RWPE1 (cell line): ENCODE measurements at regions not wholly inside any gene's neighbourhood (a gene's known extent, or its start where the extent isn't known, plus 50 kb on each side); places are given as distances from the start of the nearest gene placed in this dataset.

Source experiments
- CTCF ChIA-PET: fragments of 350-600 bp; sonication (Branson Sonifier 250); formaldehyde crosslinking; extraction: SDS; loops from one replicate; lab custom pipeline; 2021; lab: Yijun Ruan, JAX
- POLR2A ChIA-PET: fragments of 400-600 bp; formaldehyde crosslinking; extraction: SDS; loops from one replicate; lab custom pipeline; 2020; ENCODE audit warnings: antibody characterized with exemption; ENCODE audit not compliant: low non-redundant PET; lab: Yijun Ruan, JAX
- DNase-seq: peaks from one replicate; pipeline ENCODE4 v3.0.0; 2012; ENCODE audit warnings: low spot score
- H3K27ac ChIP-seq: fragments of 450-650 bp; 2 replicates; pipeline ENCODE4 v1.5.1; 2017
- CTCF ChIP-seq: fragments of 450-650 bp; conservative IDR thresholded peaks from 2 replicates; pipeline ENCODE4 v1.5.1; 2017; ENCODE audit warnings: low read depth, mild to moderate bottlenecking

DNA sequence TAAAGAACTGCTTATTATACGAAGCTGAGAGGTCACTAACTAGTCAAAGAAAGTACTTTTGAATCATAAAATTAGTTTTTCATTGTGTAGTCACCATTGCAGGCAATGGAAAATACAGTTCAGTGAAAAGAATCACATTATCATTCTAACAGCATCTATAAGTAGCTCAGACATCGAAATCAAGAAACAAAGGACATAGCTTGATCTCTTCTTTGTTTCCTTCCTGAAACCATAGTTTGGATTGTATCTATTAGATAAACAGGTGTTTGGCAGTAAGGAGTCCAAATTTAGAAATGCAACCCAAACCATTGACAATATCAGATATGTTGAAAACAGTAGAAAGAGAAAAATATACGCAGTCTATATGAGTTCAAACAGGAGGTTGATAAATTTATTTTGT is 697.3 kb downstream of the TFAP2A start:
- no peak for TF ChIP-seq CTCF
- no peak for DNase-seq
- no peak overlapping the region for H3K27ac ChIP-seq
- POLR2A ChIA-PET = no interaction called here
- CTCF ChIA-PET = no interaction called here

DNA sequence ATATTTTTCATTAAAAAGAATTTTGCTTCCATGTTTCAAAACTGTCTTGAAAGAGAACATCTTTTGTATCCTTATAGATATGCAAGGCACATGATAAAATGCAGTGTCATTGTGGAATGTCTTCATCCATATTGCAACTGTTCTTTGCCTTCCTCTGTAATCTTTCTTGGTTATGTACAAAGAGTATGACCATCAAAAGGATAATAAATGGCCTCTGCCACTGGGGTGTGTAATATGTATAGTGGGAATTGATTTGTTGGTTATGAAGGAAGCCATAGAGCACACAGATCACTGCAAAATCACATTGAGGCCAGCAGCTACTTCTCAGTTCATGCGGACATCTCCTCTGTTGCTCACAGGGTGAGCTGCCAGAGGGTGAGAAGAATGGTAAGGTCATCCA is 703.5 kb downstream of the TFAP2A start:
- no peak for TF ChIP-seq CTCF
- H3K27ac ChIP-seq = no peak overlapping the region
- DNase-seq = no peak
- POLR2A ChIA-PET = interaction anchor here (0.7 kb wide), 1 partner anchor 315 kb away, joined by 4 read pairs; no protein-coding TSS in a partner anchor
- CTCF ChIA-PET = no interaction called here

DNA sequence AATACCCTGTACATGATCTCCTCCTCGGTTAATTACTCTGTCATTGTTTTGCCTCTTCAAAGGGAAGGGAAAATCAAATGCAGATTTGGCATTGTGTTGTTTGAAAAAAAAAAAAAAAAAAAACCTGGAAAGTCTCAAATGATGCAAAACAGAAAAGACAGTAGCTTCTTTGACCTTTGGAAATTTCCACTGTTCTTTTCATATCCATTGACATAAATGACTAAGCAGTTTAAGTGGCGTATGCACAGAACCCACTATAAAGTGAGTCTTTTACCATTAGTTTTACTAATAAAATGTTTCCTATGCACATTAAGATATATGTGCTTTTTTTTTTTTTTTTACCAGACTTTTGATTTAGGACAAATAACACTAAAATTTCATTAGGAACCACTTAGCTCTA is 704.3 kb downstream of the TFAP2A start:
- ChIA-PET CTCF (no interaction called here), POLR2A (interaction anchor here (0.7 kb wide), 1 partner anchor 314 kb away, joined by 4 read pairs; no protein-coding TSS in a partner anchor)
- no peak overlapping the region for H3K27ac ChIP-seq
- no peak for TF ChIP-seq CTCF
- no peak for DNase-seq

- ChIA-PET CTCF (no interaction called here), POLR2A (no interaction called here)
- TF ChIP-seq CTCF = no peak
- no peak overlapping the region for H3K27ac ChIP-seq
- DNase-seq = no peak
Observed at GRCh38 chr6:9708600-9708999, 706.3 kb downstream of the TFAP2A start.

DNA sequence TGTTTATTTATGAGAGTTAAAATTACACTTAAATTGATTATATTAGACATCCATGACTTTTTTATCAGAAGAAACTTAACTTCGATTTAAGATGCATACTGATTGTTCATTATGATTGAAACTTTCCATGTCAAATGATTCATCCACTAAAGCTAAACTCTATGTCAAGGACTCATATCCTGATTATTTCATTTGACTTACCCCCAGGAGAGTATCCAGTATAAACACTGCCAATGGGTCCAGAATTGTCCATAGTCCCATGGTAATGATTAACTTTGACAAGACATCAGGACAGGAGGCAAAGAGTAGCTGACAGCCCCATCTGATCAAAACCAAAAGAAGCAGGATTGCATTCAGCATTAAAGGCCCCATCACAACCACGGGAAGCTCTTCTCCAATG is 709.9 kb downstream of the TFAP2A start:
- ChIA-PET CTCF (no interaction called here), POLR2A (no interaction called here)
- no peak overlapping the region for H3K27ac ChIP-seq
- TF ChIP-seq CTCF = no peak
- no peak for DNase-seq

- no peak for TF ChIP-seq CTCF
- no peak overlapping the region for H3K27ac ChIP-seq
- CTCF ChIA-PET = no interaction called here
- POLR2A ChIA-PET = no interaction called here
- DNase-seq = no peak
Observed at GRCh38 chr6:9702914-9703313, 712.0 kb downstream of the TFAP2A start.

GRCh38 chr6:9699888-9700287 is 715.0 kb downstream of the TFAP2A start:
- no peak for TF ChIP-seq CTCF
- CTCF ChIA-PET = no interaction called here
- POLR2A ChIA-PET = no interaction called here
- H3K27ac ChIP-seq = no peak overlapping the region
- no peak for DNase-seq
